HG03439 (cell line): ENCODE measurements at regions not wholly inside any gene's neighbourhood (a gene's known extent, or its start where the extent isn't known, plus 50 kb on each side); places are given as distances from the start of the nearest gene placed in this dataset.
"Not testable (repeated sequence)": the region's sequence is repeated elsewhere in the genome, so short reads cannot be mapped to it uniquely, and the experiment has no call there.

ENCODE experiments used
- ATAC-seq: cut with Tn5 transposase; IDR thresholded peaks from one replicate; pipeline ENCODE4 v1.9.1; 2021; ENCODE audit warnings: mild to moderate bottlenecking, moderate library complexity; ENCODE audit not compliant: unreplicated experiment

DNA sequence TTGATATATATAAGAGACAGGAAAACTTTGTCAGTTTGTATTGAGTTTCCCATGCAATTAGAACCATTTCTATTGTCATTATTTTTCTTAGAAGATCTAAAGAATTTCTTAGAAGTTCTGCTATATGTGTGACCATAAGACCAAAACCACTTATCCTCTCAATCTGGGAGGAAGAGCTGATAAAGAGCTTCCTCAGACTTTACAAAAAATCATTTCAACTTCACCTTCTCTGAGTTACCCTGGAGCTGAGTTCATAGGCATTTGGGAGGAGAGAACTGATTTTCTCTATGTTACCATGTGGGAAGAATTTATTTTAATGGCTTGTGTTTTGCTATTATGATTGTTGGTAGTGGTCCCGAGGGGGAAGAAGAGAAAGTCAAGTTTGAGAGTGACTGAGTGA, 329.3 kb downstream of the GPD2 start:
- no peak for ATAC-seq

DNA sequence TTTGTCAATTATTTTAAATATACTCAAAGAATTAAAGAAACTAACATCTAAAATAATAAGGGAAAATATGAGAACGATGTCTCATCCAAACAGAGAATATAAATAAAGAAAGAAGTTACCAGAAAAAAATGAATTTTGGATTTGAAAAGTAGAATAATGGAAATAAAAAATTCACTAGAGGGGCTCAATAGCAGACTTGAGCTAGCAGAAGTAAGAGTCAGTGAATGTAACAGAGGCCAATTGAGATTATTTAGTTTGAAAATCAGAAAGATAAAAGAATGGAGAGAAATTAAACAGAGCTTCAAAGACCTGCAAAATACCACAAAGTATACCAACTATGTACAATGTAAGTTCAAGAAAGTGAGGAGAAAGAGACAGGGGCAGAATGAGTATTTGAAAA, 333.6 kb downstream of the GPD2 start:
- no peak for ATAC-seq

DNA sequence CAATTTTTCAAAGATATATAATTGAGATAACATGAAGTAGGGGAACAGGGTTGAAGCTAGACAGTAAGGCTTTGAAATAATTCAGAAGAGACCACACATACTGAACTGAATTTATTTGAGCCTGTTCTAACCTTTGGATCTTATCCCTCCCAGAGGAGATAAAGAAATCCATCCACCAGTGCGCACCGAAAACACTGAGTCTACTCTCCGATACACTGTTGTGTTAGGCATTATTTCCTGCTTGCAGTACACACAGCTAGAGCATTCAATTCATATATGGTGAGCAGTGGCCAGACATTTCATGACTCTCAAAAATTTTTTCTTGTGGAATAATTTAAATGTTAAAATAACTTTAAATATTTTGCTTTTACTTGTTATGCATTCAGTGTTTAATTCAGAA, 342.7 kb downstream of the GPD2 start:
- ATAC-seq = no peak

GRCh38 chr2:156779416-156780120, 343.4 kb downstream of the GPD2 start:
- no peak for ATAC-seq

DNA sequence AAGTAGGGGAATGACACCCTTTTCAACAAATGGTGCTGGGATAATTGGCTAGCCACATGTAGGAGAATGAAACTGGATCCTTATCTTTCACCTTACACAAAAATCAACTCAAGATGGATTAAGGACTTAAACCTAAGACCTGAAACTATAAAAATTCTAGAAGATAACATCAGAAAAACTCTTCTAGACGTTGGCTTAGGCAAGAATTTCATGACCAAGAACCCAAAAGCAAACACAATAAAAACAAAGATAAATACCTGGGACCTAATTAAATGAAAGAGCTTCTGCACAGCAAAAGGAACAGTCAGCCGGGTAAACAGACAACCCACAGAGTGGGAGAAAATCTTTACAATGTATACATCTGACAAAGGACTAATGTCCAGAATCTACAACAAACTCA, 345.5 kb downstream of the GPD2 start:
- not testable (repeated sequence) for ATAC-seq

DNA sequence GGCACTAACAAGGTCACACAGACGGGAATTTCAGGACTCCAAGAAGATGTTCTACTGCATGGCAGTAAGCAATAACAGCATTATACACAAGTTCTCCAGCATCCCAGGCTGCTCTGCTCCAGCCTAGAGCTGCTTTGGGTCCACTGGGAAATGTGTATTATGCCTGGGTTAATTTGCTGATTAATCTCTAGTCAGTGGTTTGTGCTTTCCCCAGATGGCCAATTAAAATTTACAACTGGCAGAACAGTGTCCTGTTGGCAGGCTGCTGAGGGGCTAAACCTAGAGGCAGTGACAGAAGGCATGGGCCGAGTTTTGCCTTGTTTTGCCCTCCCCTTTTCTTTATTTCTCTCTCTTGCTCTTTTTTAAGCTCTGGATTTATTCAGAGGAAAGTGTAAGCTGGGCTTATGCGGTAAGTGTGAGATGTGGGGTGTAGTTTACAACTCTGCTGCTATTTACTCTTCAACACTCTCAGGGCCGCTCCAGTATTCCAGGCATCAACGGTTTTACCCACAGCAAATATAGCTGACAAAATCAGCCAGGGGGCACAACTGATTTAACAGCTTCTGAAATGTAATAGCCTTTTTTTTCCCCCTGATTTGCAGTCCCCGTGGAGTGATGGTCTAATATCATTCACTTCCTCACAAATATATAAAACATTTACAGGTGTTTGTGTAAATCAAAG, 348.0 kb downstream of the GPD2 start:
- no peak for ATAC-seq

- no peak for ATAC-seq
Observed at GRCh38 chr2:156787517-156787916, 351.3 kb downstream of the GPD2 start.

- ATAC-seq = no peak
Observed at GRCh38 chr2:156790343-156791037, 354.3 kb downstream of the GPD2 start.

GRCh38 chr2:156792242-156792840, 356.2 kb downstream of the GPD2 start:
- ATAC-seq = no peak

GRCh38 chr2:156797832-156798231, 361.7 kb downstream of the GPD2 start:
- ATAC-seq = no peak

DNA sequence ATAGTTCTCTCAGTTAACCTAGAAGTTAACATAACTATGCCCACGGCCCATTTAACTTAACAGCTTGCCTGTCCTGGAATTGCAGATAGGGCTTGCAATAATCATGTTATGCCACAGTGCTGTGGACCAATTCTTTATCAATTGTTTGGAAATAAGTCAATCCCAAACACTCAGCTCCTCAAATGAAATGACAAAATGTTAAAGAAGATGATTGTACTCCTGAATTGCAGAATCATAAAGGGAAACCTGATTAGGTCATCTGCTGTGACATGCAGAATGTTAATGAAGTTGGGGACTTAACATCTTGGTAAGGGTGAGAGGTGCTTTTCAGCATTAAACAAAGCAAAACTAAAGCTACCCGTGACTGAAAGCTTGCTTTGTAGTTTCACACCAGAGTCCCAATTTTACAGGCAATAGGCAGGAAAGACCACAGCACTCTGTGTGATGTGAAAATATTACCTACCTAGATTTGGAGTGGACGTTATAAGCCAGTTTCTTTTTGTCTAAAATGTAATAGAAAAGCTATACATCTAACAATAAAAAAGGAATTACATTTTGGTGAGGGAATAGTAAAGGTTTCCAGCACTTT, 364.0 kb downstream of the GPD2 start:
- ATAC-seq = no peak

DNA sequence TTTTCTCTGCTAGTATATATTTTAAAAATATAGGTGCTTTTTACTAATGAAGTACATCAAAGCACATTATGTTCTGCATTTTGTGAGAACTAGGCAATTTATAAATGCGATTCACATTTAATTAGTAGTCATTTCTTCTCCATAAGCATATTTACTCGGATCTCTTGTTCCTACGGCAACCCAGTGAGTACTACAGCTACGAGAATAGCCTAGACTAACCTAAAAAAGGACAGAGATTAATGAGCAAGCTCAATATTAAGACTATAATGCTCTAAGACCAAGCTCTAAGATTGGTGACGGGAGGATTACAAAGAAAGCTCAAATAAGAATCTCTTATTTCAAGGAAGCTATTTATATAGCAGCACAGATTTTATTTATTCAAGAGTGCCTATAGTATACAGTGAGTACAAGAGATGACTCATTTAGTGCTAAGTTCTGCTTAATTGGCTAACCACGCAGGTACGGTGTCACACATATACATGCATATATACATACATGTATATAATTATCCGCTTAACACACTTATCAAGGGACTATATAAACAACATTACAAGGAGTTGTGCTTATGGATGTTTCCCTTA, 364.7 kb downstream of the GPD2 start:
- ATAC-seq = no peak

DNA sequence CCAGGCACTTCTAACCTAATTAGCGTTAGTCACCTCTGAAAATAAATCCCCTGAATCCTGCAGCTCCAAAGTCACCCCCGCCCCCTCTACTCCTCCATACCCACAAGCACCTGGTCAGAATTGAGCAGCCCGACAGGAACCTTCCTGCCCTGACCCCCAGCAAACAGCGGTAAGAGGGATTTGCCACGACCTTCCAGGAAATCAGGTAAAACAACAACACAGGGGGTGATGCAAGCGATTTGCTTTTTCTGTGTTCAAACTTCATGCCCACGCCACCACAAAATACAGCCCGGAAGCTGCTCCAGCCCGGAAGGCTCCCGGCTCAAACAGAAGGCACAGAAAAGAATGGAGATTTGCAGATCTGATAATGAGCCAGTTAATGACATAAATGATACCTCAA, 367.1 kb downstream of the GPD2 start:
- no peak for ATAC-seq

- no peak for ATAC-seq
Observed at GRCh38 chr2:156803967-156804366, 367.8 kb downstream of the GPD2 start.

- no peak for ATAC-seq
Observed at GRCh38 chr2:156810094-156810493, 373.9 kb downstream of the GPD2 start.

DNA sequence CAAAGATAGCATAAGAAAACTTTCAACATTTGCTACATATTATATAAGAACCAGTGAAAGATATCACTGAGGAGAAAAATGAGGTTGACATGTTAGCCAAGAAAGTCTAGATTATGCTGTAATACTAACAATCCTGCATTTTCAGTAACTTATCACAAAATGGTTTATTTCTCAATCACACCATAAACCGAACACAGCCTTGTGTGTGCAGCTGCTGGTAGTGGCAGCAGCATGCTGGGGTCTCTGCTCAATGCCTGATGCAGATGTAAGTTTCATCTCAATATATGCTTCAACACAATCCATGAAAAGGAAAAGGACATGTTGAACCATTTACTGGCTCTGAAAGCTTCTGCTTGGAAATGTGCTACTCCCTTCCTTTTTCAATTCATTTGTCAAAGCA, 376.3 kb downstream of the GPD2 start:
- no peak for ATAC-seq

DNA sequence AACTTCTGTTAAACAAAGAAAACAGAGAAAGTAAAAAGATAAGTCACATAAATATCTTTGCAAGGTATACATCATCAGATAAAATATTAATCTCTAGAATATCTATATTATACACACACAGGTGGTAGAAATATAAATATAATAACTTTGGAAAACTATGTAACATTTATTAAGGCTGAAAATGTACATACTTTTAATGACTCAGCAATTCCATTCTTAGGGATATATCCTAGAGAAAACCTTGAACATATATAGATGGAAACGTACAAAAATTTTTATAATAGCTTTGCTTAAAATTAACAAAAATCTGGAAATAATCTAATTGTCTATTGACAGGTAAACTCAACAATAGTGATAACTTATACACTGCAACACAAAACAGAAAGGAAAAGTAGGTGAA, 381.3 kb downstream of the GPD2 start:
- no peak for ATAC-seq

GRCh38 chr2:156818221-156818620, 382.0 kb downstream of the GPD2 start:
- ATAC-seq = no peak

- ATAC-seq = no peak
Observed at GRCh38 chr2:156818944-156819343, 382.8 kb downstream of the GPD2 start.

DNA sequence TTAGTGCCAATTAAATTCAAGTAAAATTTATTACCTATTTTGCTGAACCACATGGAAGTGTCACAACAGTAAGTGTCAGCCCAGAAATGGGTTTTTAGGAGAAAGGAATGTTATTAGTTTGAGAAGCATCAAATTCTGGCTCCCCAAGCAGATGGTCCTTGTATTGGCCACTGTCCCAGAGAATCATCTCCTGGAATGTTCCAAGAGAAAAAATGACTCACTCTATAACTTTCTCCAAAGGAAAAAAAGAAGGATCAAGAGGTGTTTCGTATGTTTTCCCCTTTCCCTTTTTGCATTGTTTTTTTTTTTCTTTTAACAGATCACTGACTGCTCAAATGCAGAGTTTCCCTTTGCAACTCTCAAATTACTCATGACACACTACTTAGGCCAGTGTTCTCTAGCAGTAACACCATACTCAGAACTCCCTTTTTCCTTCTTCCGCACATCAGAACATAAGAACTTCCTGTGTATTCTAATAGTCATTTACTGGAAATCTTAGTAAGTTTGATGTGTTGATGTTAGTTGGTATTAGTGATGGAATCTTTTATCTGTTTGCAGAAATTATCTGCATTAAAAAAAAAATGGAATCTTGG, 390.3 kb downstream of the GPD2 start:
- ATAC-seq = no peak

DNA sequence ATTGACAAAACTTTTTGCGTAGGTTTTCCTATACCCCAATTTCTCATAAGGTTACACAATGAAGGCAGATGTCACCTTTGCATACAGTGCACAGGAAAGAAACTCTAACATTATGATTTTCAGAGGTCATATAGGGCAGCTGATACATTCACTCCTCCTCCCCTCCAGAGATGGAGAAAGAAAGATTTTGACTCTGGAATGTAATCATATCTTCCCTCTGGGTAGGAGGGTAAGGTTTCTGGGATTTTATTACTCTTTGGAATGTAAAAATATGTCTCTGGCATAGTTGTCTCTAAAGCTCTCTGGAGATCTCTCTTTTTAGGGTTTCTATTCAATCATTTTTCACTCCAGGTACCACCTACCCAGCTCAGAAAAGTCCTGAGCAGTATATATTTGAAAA, 398.3 kb downstream of the GPD2 start:
- no peak for ATAC-seq
